A549 (cell line): ENCODE measurements at regions not wholly inside any gene's neighbourhood (a gene's known extent, or its start where the extent isn't known, plus 50 kb on each side); places are given as distances from the start of the nearest gene placed in this dataset.

Experiments
- CBX2 ChIP-seq: fragments of 200-600 bp; sonication (generic); IDR thresholded peaks from 2 replicates; pipeline ENCODE4 v1.6.1; 2016; ENCODE audit warnings: low read depth, mild to moderate bottlenecking, borderline replicate concordance
- CEBPB ChIP-seq, 2 experiments: fragments of >200 bp in 1 of 2; sonication (Bioruptor Twin) in 1 of 2; formaldehyde crosslinking in 1 of 2; IDR thresholded peaks; 2 replicates each; pipeline ENCODE4 v1.6.1; 2012 to 2016
- CTCF ChIP-seq: fragments of >200 bp; sonication (Bioruptor Twin); formaldehyde crosslinking; IDR thresholded peaks from 3 replicates; pipeline ENCODE4 v1.5.1; 2016
- ELK1 ChIP-seq: fragments of 150-350 bp; IDR thresholded peaks from 2 replicates; pipeline ENCODE4 v1.6.1; 2014; ENCODE audit warnings: low read depth, mild to moderate bottlenecking, low read length
- EP300 ChIP-seq, 2 experiments: fragments of >200 bp; sonication (Bioruptor Twin); formaldehyde crosslinking; IDR thresholded peaks; 2 replicates in 1 of 2; 3 replicates in 1 of 2; pipeline ENCODE4 v1.6.1; 2016 to 2017
- JUN ChIP-seq, 2 experiments: fragments of >200 bp; sonication (Bioruptor Twin); formaldehyde crosslinking; IDR thresholded peaks; 2 replicates in 1 of 2; 3 replicates in 1 of 2; pipeline ENCODE4 v1.6.1; 2016 to 2017
- PHF8 ChIP-seq: fragments of 200-600 bp; sonication (generic); IDR thresholded peaks from 2 replicates; pipeline ENCODE4 v1.6.1; 2016; ENCODE audit warnings: low read depth, mild to moderate bottlenecking, antibody characterized with exemption, moderate library complexity, borderline replicate concordance
- POLR2A ChIP-seq: IDR thresholded peaks from 2 replicates; pipeline ENCODE4 v1.6.1; 2012; ENCODE audit warnings: mild to moderate bottlenecking, low read length

GRCh38 chr1:222034790-222035189 is 292.9 kb upstream of the DUSP10 start:
- TF ChIP-seq CBX2 (no peak), CTCF (no peak), CEBPB (IDR thresholded peaks at IDR 0.05) (no peak), JUN (IDR thresholded peaks at IDR 0.05) (no peak), POLR2A (no peak), PHF8 (no peak), ELK1 (no peak), EP300 (IDR thresholded peaks at IDR 0.05) (no peak)
